GM18511 (cell line): ENCODE measurements at regions not wholly inside any gene's neighbourhood (a gene's known extent, or its start where the extent isn't known, plus 50 kb on each side); places are given as distances from the start of the nearest gene placed in this dataset.
"Not testable (repeated sequence)": the region's sequence is repeated elsewhere in the genome, so short reads cannot be mapped to it uniquely, and the experiment has no call there.

Source experiments
- ATAC-seq: cut with Tn5 transposase; IDR thresholded peaks from one replicate; pipeline ENCODE4 v1.9.1; 2021; ENCODE audit warnings: mild to moderate bottlenecking, moderate library complexity; ENCODE audit not compliant: unreplicated experiment

- no peak for ATAC-seq
These were observed 74.3 kb upstream of the CYRIA start for GRCh38 chr2:16739778-16740581.

- ATAC-seq = no peak
These were observed 73.0 kb upstream of the CYRIA start for GRCh38 chr2:16738361-16739225.

DNA sequence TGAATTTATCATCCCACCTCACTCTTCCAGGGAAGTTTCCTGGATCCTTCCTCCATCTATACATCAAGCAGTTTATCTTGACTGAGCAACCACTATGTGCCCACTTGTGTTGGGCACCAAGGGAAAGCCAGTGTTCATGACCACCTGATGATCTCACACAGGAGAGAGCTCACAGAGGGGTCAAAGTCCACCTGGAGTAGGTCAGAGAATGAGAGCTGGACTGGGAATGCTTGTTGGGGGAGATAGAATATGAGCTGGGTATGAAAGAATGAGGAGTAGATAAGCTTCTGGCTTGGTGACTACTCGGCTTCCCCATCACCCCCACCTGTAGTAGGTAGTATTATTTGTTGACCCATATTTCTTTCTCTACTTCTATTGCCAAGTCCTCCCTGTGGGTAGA lies 72.2 kb upstream of the CYRIA start:
- ATAC-seq = no peak

DNA sequence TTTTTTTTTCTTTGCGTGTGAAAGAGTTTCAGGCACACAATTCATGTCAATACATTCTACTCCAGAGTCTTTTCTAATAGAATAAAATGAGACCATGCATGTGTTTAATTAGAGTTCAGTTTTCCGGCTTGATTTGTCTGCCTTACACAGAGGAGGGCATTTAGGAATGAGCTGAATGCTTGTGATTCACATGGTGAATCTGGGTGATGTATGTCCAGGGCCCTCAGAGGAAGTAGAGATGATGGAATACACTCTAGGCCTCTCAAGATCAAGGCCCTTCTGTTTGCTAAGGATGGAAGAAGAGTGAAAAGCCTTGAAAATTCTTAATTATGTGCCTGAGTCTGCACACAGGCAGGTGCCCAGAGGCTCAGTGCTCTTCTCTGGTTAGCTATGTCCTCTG lies 71.0 kb upstream of the CYRIA start:
- no peak for ATAC-seq

GRCh38 chr2:16729335-16729734 lies 63.7 kb upstream of the CYRIA start:
- peak; percentile 60 for ATAC-seq

DNA sequence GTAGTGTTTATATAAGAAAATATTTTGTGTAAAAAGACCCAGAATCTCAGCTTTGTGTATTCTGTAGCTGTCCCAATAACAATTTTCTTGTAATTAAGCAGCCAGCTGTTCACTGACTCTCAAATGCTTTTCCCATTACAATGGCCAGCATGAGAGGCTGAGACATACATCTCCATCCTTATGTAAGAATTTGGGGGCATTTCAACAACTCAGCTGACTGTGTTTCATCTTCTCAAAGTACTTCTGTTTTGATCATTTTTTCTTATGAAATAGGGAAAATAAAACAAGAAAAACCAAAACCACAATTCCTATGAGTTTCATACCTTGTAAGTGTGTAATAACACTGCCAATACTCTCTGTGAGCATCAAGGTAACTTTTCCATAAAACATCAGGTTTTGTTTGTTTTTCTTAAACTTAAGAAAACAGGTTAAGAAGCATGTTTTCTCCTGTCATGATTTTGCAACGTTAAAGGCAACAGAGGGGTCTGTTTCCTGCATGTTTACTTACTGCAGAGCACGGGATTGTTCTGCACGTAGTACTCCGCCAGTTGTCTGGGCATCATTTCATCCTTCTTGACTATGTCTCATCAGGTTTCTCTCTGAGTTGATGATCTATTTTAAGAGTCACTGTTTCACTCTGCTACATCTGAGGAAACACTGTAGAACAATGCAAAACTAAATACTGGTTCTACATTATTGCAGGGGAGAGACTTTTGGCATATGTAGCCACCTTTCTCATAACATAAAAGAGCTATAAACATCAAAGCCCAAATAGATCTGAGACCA lies 62.9 kb upstream of the CYRIA start:
- peak; percentile 80 for ATAC-seq

DNA sequence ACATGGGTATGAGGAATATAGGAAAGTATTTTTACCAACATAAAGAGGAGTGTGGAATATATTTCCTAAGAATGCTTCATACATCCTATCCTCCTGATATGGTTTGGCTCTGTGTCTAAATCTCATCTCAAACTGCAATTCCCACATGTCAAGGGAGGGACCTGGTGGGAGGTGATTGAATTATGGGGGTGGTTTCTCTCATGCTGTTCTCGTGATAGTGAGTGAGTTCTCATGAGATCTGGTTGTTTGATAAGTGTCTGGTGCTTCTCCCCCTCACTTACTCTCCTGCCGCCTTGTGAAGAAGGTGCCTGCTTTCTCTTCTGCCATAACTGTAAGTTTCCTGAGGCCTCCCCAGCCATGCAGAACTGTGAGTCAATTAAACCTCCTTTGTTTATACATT lies 62.2 kb upstream of the CYRIA start:
- ATAC-seq = not testable (repeated sequence)

DNA sequence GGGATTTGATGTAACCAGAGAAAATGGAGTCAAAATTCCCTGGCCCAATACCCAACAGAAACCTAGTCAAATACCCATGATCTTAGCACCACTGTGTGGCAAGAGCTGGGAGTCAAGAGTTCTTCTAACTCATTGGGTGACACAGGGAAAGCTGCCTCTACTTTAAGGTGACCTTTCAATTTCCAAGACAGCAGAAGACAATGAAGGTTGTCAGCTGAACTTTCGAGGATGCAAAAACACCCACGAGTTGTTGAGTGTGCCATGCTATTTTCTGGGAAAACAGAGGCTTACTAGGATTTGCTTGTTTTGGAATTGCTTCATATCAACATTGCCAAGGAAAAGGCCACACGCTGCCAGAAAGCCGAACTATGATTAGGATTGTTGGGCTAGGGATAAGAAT lies 61.6 kb upstream of the CYRIA start:
- no peak for ATAC-seq

DNA sequence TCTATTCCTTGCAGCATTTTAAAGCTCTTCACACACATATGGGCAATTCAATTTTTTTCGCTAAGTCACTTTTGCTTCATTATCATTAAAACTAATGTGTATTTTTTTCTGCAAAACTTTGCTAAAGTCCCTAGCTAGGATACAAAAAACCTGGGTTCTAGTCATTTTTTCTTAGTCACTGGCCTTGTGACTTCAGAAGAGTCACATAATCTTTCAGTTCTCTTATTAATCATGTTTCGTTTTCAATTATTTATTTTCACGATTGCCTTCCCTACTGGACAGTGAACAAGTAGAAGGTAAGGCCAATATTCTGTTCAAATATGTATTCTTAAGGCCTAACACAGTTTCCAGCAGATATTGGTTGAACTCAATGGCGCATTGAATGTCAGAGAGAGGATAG lies 60.9 kb upstream of the CYRIA start:
- ATAC-seq = no peak

- ATAC-seq = no peak
These were observed 60.5 kb upstream of the CYRIA start for GRCh38 chr2:16726147-16726546.

DNA sequence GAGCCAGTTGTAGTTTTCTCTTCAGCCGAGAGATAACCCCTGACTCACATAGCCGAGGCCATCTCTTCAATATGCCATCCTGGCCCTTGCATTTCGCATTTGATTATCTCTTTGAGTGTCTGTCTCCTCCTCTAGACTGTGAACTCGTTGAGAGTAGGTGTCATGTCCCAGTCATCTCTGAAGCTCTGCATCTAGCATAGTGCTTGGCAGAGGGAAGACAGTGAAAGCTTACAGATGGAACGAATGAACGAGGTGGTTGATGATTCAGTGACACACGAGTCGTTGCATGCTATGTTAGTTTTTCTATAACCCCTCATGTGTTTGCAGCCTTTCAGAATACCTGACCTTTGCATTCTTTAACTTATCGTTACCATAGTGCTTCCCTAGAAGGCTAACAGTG lies 59.9 kb upstream of the CYRIA start:
- ATAC-seq = no peak

GRCh38 chr2:16722677-16723076 lies 57.0 kb upstream of the CYRIA start:
- no peak for ATAC-seq

GRCh38 chr2:16722126-16722525 lies 56.5 kb upstream of the CYRIA start:
- no peak for ATAC-seq

DNA sequence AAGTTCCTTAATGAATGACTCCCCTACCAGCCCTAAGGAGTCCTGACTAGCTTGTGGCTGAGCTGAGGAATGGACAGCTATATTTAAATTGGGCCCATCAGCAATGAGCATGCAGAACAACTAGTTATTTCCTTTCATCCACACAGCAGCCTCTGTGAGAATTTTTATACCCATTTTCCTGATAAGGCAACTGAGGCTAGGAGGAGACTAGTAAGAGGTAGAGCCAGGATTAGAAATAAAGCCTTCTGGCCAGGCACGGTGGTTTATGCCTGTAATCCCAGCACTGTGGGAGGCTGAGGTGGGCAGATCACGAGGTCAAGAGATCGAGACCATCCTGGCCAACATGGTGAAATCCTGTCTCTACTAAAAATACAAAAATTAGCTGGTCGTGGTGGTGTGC lies 55.9 kb upstream of the CYRIA start:
- not testable (repeated sequence) for ATAC-seq

GRCh38 chr2:16720737-16721136 lies 55.1 kb upstream of the CYRIA start:
- ATAC-seq = not testable (repeated sequence)

GRCh38 chr2:16719485-16719808 lies 53.8 kb upstream of the CYRIA start:
- no peak for ATAC-seq

DNA sequence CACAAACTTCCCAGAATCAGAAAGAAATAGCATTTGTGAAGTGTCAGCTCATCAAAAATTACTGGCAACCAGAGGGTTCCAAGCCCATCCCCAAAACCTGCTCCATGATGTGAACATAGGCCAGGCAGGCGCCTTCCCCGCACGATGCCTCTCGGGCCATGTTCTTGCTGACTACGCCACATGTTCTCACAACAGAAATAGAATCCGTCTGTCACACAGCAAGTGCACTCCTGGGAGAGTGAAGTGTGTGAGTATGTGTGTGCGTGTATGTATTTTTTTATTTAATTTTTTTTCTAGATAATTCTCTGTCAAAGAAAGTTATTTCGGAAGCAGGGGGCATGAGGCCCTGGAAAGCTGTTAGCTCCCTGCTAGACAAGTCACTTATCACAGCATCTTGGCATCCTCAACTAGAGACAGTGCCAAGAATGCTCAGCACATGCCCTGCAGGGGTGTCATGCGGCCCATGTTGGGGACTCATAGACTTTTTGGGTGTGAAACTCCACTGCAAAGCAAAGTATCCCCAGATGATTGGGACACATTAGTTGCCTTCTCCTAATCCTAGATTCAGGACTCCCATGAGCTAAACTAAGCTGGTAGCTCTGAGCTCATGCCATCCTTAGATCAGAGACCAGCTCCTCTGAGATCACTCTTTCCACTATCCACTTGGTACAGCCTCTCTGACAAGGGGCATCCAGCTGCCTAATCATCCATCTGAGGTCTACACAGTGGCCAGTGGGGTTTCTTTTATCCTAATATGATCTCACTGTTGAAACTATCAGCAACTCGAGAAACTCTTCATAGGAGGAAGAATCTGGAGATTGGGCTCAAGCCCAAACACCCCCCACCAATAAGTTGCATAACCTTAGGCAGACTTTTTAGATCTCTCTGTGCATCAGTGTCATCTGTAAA lies 53.2 kb upstream of the CYRIA start:
- ATAC-seq = no peak

GRCh38 chr2:16717477-16717876 lies 51.8 kb upstream of the CYRIA start:
- no peak for ATAC-seq

- no peak for ATAC-seq
These were observed 51.3 kb upstream of the CYRIA start for GRCh38 chr2:16716944-16717343.

- no peak for ATAC-seq
These were observed 50.4 kb upstream of the CYRIA start for GRCh38 chr2:16716024-16716423.
